B cell (primary cell): ENCODE measurements at regions not wholly inside any gene's neighbourhood (a gene's known extent, or its start where the extent isn't known, plus 50 kb on each side); places are given as distances from the start of the nearest gene placed in this dataset.

Experiments
- ATAC-seq: fragments of 200-7000 bp; cut with Tn5 transposase; one replicate; pipeline ENCODE4 v1.10.0; 2021; ENCODE audit warnings: low read depth, mild to moderate bottlenecking, moderate number of reproducible peaks, moderate library complexity
- CTCF ChIA-PET: fragments of 350-600 bp; sonication (Branson Sonifier 250); formaldehyde crosslinking; loops from one replicate; lab custom pipeline; 2021; ENCODE audit warnings: antibody characterized with exemption, inconsistent platforms; lab: Charles Lee
- POLR2A ChIA-PET: fragments of 350-600 bp; sonication (Branson Sonifier 250); formaldehyde crosslinking; loops from one replicate; lab custom pipeline; 2021; ENCODE audit warnings: antibody characterized with exemption; lab: Charles Lee
- DNase-seq: peaks from one replicate; pipeline ENCODE4 v3.0.0; 2013
- H2AFZ ChIP-seq: 2 replicates; pipeline ENCODE4 v1.6.1; 2012; ENCODE audit warnings: mild to moderate bottlenecking, low read depth, low read length; ENCODE audit not compliant: insufficient read depth, poor library complexity, severe bottlenecking
- H3K27ac ChIP-seq, 2 donors: 1 replicate in 1 of 2; 2 replicates in 1 of 2; pipeline ENCODE4 v1.5.1; 2012 to 2013; ENCODE audit warnings: low read length in 2 of 2, mild to moderate bottlenecking in 2 of 2, moderate library complexity in 1 of 2
- H3K27me3 ChIP-seq, 4 experiments: fragments of 200-600 bp in 1 of 4; sonication (generic) in 1 of 4; replicated peaks in 1 of 4; 1 replicate in 2 of 4; 2 replicates in 2 of 4; pipeline versions ENCODE4 v1.6.1 to v1.7.0; 2013 to 2016; ENCODE audit warnings: low read length in 3 of 4, mild to moderate bottlenecking in 2 of 4, mixed read lengths in 1 of 4, moderate library complexity in 1 of 4; ENCODE audit not compliant: insufficient read depth in 4 of 4, control insufficient read depth in 3 of 4; ENCODE audit errors: control extremely low read depth in 1 of 4
- H3K36me3 ChIP-seq, 2 experiments: replicated peaks in 1 of 2; 1 replicate in 1 of 2; 2 replicates in 1 of 2; pipeline versions ENCODE4 v1.6.1 to v1.7.1; 2013; ENCODE audit warnings: low read length in 1 of 2; ENCODE audit not compliant: insufficient read depth in 2 of 2, control insufficient read depth in 1 of 2; ENCODE audit errors: control extremely low read depth in 1 of 2, extremely low read depth in 1 of 2
- H3K4me1 ChIP-seq, 2 donors: fragments of 200-600 bp in 1 of 2; sonication (generic) in 1 of 2; 1 replicate in 1 of 2; 2 replicates in 1 of 2; pipeline versions ENCODE4 v1.5.1 to v1.6.1; 2013 to 2017; ENCODE audit warnings: low read length in 2 of 2; ENCODE audit not compliant: control insufficient read depth in 2 of 2, insufficient read depth in 2 of 2
- H3K4me2 ChIP-seq: replicated peaks from 2 replicates; pipeline ENCODE3; 2012; ENCODE audit warnings: mild to moderate bottlenecking, low read depth, low read length; ENCODE audit not compliant: poor library complexity, severe bottlenecking
- H3K4me3 ChIP-seq, 5 experiments: fragments of 200-600 bp in 1 of 5; sonication (generic) in 1 of 5; 1 replicate in 3 of 5; 2 replicates in 2 of 5; pipeline versions ENCODE4 v1.5.1 to v1.7.0; 2011 to 2016; ENCODE audit warnings: low read length in 4 of 5, mild to moderate bottlenecking in 4 of 5, low read depth in 2 of 5, control low read depth in 1 of 5, moderate library complexity in 1 of 5; ENCODE audit not compliant: insufficient read depth in 1 of 5; ENCODE audit errors: control extremely low read depth in 1 of 5, extremely low read depth in 1 of 5
- H3K79me2 ChIP-seq: fragments of 200-600 bp; sonication (generic); one replicate; pipeline ENCODE4 v1.6.0; 2016; ENCODE audit warnings: low read length; ENCODE audit not compliant: control insufficient read depth, insufficient read depth
- H3K9ac ChIP-seq: fragments of 200-600 bp; sonication (generic); 2 replicates; pipeline ENCODE4 v1.6.1; 2017; ENCODE audit warnings: mild to moderate bottlenecking, low read length, moderate library complexity
- H3K9me3 ChIP-seq, 3 donors: one replicate each; pipeline versions ENCODE4 v1.6.1 to v1.7.1; 2013; ENCODE audit warnings: low read length in 2 of 3; ENCODE audit not compliant: control insufficient read depth in 2 of 3, insufficient read depth in 1 of 3; ENCODE audit errors: control extremely low read depth in 1 of 3
- H4K20me1 ChIP-seq: 2 replicates; pipeline ENCODE4 v1.6.0; 2012; ENCODE audit warnings: mild to moderate bottlenecking, low read length; ENCODE audit not compliant: insufficient read depth, control insufficient read depth, poor library complexity, severe bottlenecking
- H3K27ac Mint-ChIP-seq: one replicate; pipeline ENCODE4 v1.8.0; 2021; ENCODE audit warnings: mixed read lengths
- H3K27me3 Mint-ChIP-seq: one replicate; pipeline ENCODE4 v1.8.0; 2021; ENCODE audit warnings: mixed read lengths
- H3K4me1 Mint-ChIP-seq: one replicate; pipeline ENCODE4 v1.8.0; 2021; ENCODE audit warnings: mixed read lengths
- H3K4me3 Mint-ChIP-seq: one replicate; pipeline ENCODE4 v1.8.0; 2021; ENCODE audit warnings: mixed read lengths
- H3K9me3 Mint-ChIP-seq: one replicate; pipeline ENCODE4 v1.8.0; 2022; ENCODE audit warnings: mixed read lengths; ENCODE audit not compliant: insufficient read depth
- EZH2 ChIP-seq: IDR thresholded peaks from 2 replicates; pipeline ENCODE4 v1.6.1; 2012; ENCODE audit warnings: borderline replicate concordance, low read depth, mild to moderate bottlenecking, moderate library complexity, low read length; ENCODE audit not compliant: insufficient read depth, poor library complexity, severe bottlenecking
- WGBS: methylation state at CpG from one replicate; pipeline ENCODE4 v1.1.5; 2013; ENCODE audit warnings: missing lambda C conversion rate; ENCODE audit not compliant: insufficient coverage; 5-methylcytosine and 5-hydroxymethylcytosine counted together
- intact Hi-C: fragments of 100-400 bp; cut with micrococcal nuclease; formaldehyde crosslinking; loops from one replicate; pipeline ENCODE4 v1.10.0; 2022
- TF ChIP-seq, protein P1 (sequence below): fragments of 200-600 bp; IDR thresholded peaks from one replicate; pipeline ENCODE4 v1.8.0; 2022; ENCODE audit warnings: antibody characterized with exemption, mild to moderate bottlenecking

DNA sequence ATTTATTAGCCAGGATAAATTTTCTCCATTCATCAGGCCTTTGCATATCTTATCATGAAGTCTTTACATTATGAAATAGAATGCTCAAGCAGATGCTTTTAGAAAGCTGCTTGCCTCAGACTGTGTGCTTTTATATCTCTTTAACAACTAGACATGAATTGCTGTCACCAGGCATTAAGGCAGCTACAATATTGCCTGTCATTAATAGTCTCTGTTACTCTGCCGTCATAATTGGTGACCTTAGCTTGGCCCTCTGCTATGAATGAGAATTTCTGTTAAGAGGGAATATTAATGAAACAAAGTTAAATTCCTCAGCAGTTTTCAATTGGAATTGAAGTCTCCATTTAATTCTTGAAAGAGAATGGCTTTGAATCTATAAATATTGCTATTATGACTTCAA lies 266.8 kb upstream of the MIS18BP1 start:
- Histone ChIP-seq H3K9ac (no peak overlapping the region), H3K9me3 (no peaks in the 10 kb centered on the region), H2AFZ (no peak overlapping the region), H3K79me2 (no peaks in the 10 kb centered on the region), H3K27me3 (no peaks in the 10 kb centered on the region), H3K36me3 (no peaks in the 10 kb centered on the region), H3K4me3 (no peak overlapping the region), H4K20me1 (no peaks in the 10 kb centered on the region), H3K4me2 (no peak overlapping the region), H3K27ac (no peak overlapping the region), H3K4me1 (no peaks in the 10 kb centered on the region)
- Mint-ChIP-seq H3K27ac (no peak overlapping the region), H3K4me3 (no peak overlapping the region), H3K27me3 (no peaks in the 10 kb centered on the region), H3K4me1 (no peaks in the 10 kb centered on the region), H3K9me3 (no peaks in the 10 kb centered on the region)
- ChIA-PET POLR2A (no interaction called here), CTCF (no interaction called here)
- no peak for TF ChIP-seq EZH2
- TF ChIP-seq, protein P1, sequence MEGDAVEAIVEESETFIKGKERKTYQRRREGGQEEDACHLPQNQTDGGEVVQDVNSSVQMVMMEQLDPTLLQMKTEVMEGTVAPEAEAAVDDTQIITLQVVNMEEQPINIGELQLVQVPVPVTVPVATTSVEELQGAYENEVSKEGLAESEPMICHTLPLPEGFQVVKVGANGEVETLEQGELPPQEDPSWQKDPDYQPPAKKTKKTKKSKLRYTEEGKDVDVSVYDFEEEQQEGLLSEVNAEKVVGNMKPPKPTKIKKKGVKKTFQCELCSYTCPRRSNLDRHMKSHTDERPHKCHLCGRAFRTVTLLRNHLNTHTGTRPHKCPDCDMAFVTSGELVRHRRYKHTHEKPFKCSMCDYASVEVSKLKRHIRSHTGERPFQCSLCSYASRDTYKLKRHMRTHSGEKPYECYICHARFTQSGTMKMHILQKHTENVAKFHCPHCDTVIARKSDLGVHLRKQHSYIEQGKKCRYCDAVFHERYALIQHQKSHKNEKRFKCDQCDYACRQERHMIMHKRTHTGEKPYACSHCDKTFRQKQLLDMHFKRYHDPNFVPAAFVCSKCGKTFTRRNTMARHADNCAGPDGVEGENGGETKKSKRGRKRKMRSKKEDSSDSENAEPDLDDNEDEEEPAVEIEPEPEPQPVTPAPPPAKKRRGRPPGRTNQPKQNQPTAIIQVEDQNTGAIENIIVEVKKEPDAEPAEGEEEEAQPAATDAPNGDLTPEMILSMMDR: no peak
- intact Hi-C loops: no loop called here
- no CpG with 5 or more reads among the region's 1 CpG for WGBS
- no peak for DNase-seq
- no peak for ATAC-seq

DNA sequence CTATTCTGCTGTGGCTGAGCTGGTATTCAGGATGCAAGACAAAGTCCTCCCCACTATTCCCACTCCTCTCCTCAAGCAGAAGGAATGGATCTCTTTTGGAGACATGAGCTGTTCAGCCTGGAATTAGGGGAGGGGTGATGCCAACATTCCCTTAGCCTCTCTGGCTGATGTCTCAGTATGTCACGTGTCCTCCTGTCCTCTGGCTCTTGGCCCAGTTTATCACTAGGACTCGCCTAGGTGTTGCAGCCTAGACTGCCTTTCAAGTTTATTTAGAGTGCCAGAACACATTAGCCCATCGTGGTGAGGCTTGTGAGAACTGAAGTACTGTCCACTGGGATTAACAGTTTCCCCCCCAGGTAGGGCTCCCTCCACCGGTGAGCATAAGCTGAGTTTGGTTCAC lies 239.9 kb upstream of the MIS18BP1 start:
- POLR2A ChIA-PET: no interaction called here
- H3K79me2 ChIP-seq: no peaks in the 10 kb centered on the region
- DNase-seq (no peak), ATAC-seq (no peak)
- H3K4me2 ChIP-seq: no peak overlapping the region
- Mint-ChIP-seq H3K27ac (no peak overlapping the region), H3K4me1 (no peaks in the 10 kb centered on the region), H3K27me3 (no peaks in the 10 kb centered on the region), H3K9me3 (peaks cover 8% of the 10 kb centered on the region), H3K4me3 (no peak overlapping the region)
- no peaks in the 10 kb centered on the region for H3K4me1 ChIP-seq
- TF ChIP-seq, protein P1: no peak
- no peak for TF ChIP-seq EZH2
- no peaks in the 10 kb centered on the region for H3K9me3 ChIP-seq
- H3K36me3 ChIP-seq: no peaks in the 10 kb centered on the region
- H3K27ac ChIP-seq: no peak overlapping the region
- no peak overlapping the region for H3K9ac ChIP-seq
- no peak overlapping the region for H3K4me3 ChIP-seq
- H4K20me1 ChIP-seq: no peaks in the 10 kb centered on the region
- no peak overlapping the region for H2AFZ ChIP-seq
- no peaks in the 10 kb centered on the region for H3K27me3 ChIP-seq
- CTCF ChIA-PET: no interaction called here
- intact Hi-C loops: no loop called here
- 80% methylated on average over 4 of the region's 4 CpGs for WGBS
